ENCODE measurements at regions not wholly inside any gene's neighbourhood (a gene's known extent, or its start where the extent isn't known, plus 50 kb on each side); places are given as distances from the start of the nearest gene placed in this dataset.

GRCh38 chr4:83661359-83661758 is 125.5 kb downstream of the GPAT3 start:
- in situ Hi-C loops (cut with HindIII; ENCODE audit: low sequenced_read_pairs), result no loop called here
- no peak for DNase-seq (ENCODE audit: low read depth, low spot score)
- H3K4me3 ChIP-seq (ENCODE audit: low read depth, low read length), result no peak overlapping the region
- TF ChIP-seq, protein P1, sequence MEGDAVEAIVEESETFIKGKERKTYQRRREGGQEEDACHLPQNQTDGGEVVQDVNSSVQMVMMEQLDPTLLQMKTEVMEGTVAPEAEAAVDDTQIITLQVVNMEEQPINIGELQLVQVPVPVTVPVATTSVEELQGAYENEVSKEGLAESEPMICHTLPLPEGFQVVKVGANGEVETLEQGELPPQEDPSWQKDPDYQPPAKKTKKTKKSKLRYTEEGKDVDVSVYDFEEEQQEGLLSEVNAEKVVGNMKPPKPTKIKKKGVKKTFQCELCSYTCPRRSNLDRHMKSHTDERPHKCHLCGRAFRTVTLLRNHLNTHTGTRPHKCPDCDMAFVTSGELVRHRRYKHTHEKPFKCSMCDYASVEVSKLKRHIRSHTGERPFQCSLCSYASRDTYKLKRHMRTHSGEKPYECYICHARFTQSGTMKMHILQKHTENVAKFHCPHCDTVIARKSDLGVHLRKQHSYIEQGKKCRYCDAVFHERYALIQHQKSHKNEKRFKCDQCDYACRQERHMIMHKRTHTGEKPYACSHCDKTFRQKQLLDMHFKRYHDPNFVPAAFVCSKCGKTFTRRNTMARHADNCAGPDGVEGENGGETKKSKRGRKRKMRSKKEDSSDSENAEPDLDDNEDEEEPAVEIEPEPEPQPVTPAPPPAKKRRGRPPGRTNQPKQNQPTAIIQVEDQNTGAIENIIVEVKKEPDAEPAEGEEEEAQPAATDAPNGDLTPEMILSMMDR (IDR thresholded peaks at IDR 0.05; ENCODE audit: low read depth, low read length), result no peak

- H3K4me3 ChIP-seq (ENCODE audit: low read depth, low read length), result no peak overlapping the region
- no peak for DNase-seq (ENCODE audit: low read depth, low spot score)
- in situ Hi-C loops (cut with HindIII; ENCODE audit: low sequenced_read_pairs), result no loop called here
- TF ChIP-seq, protein P1 (IDR thresholded peaks at IDR 0.05; ENCODE audit: low read depth, low read length), result no peak
These were observed 124.7 kb downstream of the GPAT3 start for GRCh38 chr4:83660578-83660977.

- H3K4me3 ChIP-seq (ENCODE audit: low read depth, low read length), result no peak overlapping the region
- in situ Hi-C loops (cut with HindIII; ENCODE audit: low sequenced_read_pairs), result no loop called here
- TF ChIP-seq, protein P1 (IDR thresholded peaks at IDR 0.05; ENCODE audit: low read depth, low read length), result no peak
- DNase-seq (ENCODE audit: low read depth, low spot score), result no peak
These were observed 122.9 kb downstream of the GPAT3 start for GRCh38 chr4:83658806-83659205.

DNA sequence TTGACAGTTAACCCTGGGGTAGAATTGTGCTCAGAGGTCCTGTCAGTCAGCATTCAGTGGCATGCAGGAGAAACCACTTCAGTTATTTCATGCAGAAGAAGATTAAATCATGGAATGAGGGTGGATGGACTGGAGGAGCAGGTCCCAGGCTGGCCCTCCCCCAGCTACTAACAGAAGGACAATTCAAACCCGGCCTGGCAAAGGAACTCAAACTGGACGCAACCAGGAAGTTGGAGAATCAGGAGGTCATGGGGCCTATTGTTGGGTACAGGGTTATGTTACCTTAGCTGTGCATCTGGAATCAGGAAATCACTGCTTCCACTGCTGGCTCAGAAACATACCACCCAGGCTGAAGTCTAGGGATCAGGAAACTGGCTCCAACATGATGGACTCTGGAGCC is 121.4 kb downstream of the GPAT3 start:
- TF ChIP-seq, protein P1 (IDR thresholded peaks at IDR 0.05; ENCODE audit: low read depth, low read length), result no peak
- in situ Hi-C loops (cut with HindIII; ENCODE audit: low sequenced_read_pairs), result no loop called here
- no peak overlapping the region for H3K4me3 ChIP-seq (ENCODE audit: low read depth, low read length)
- DNase-seq (ENCODE audit: low read depth, low spot score), result no peak
